SK-N-MC (cell line): ENCODE measurements at regions not wholly inside any gene's neighbourhood (a gene's known extent, or its start where the extent isn't known, plus 50 kb on each side); places are given as distances from the start of the nearest gene placed in this dataset.

ENCODE experiments used
- EZH2 ChIP-seq: fragments of 200-600 bp; sonication (generic); IDR thresholded peaks from one replicate; pipeline ENCODE4 v1.6.1; 2017; ENCODE audit warnings: antibody characterized with exemption
- POLR2AphosphoS5 ChIP-seq: IDR thresholded peaks from 2 replicates; pipeline ENCODE4 v1.6.1; 2012; ENCODE audit warnings: mild to moderate bottlenecking, low read depth, low read length, borderline replicate concordance

GRCh38 chr2:122656403-122656802 is 901.0 kb downstream of the TSN start:
- TF ChIP-seq POLR2AphosphoS5 (no peak), EZH2 (no peak)
